Activated naive CD4-positive, alpha-beta T cell treated with anti-CD3 and anti-CD28 coated beads for 36 hours (primary cell): ENCODE measurements at regions not wholly inside any gene's neighbourhood (a gene's known extent, or its start where the extent isn't known, plus 50 kb on each side); places are given as distances from the start of the nearest gene placed in this dataset.

ENCODE experiments used
- CTCF ChIA-PET: fragments of 350-600 bp; sonication (Branson Sonifier 250); formaldehyde crosslinking; loops from one replicate; lab custom pipeline; 2021; ENCODE audit warnings: antibody characterized with exemption; lab: Charles Lee
- DNase-seq: peaks from one replicate; pipeline ENCODE4 v3.0.0-alpha.2; 2020
- H3K27ac Mint-ChIP-seq: one replicate; pipeline ENCODE4 v1.8.0; 2021; ENCODE audit warnings: mild to moderate bottlenecking, mixed read lengths
- H3K27me3 Mint-ChIP-seq: one replicate; pipeline ENCODE4 v1.8.0; 2021; ENCODE audit warnings: low read depth, mixed read lengths
- H3K36me3 Mint-ChIP-seq: one replicate; pipeline ENCODE4 v1.8.0; 2021; ENCODE audit warnings: low read depth, mixed read lengths
- H3K4me1 Mint-ChIP-seq: one replicate; pipeline ENCODE4 v1.8.0; 2021; ENCODE audit warnings: low read depth, mixed read lengths
- H3K4me3 Mint-ChIP-seq: one replicate; pipeline ENCODE4 v1.8.0; 2021; ENCODE audit warnings: mild to moderate bottlenecking, moderate library complexity, mixed read lengths
- H3K9me3 Mint-ChIP-seq: one replicate; pipeline ENCODE4 v1.8.0; 2021; ENCODE audit warnings: mixed read lengths
- intact Hi-C: fragments of 100-400 bp; cut with micrococcal nuclease; formaldehyde crosslinking; loops from one replicate; pipeline ENCODE4 v1.15.1; 2023

GRCh38 chr10:93152136-93152535 lies 78.4 kb downstream of the CYP26A1 start:
- no peak for DNase-seq
- Mint-ChIP-seq H3K9me3 (peaks cover 4% of the 10 kb centered on the region), H3K4me3 (no peak overlapping the region), H3K4me1 (peaks cover 21% of the 10 kb centered on the region), H3K27ac (no peak overlapping the region), H3K27me3 (peaks cover 8% of the 10 kb centered on the region), H3K36me3 (no peaks in the 10 kb centered on the region)
- CTCF ChIA-PET: no interaction called here
- intact Hi-C loops: no loop called here

- H3K4me1 Mint-ChIP-seq: peaks cover 21% of the 10 kb centered on the region
- no peak overlapping the region for H3K27ac Mint-ChIP-seq
- no peaks in the 10 kb centered on the region for H3K27me3 Mint-ChIP-seq
- CTCF ChIA-PET: no interaction called here
- DNase-seq: no peak
- intact Hi-C loops: no loop called here
- peaks cover 23% of the 10 kb centered on the region for H3K9me3 Mint-ChIP-seq
- no peaks in the 10 kb centered on the region for H3K36me3 Mint-ChIP-seq
- H3K4me3 Mint-ChIP-seq: no peak overlapping the region
Measured at GRCh38 chr10:93154531-93154930, 80.8 kb downstream of the CYP26A1 start.

GRCh38 chr10:93160140-93160539 lies 86.4 kb downstream of the CYP26A1 start:
- H3K9me3 Mint-ChIP-seq: peaks cover 22% of the 10 kb centered on the region
- H3K27ac Mint-ChIP-seq: no peak overlapping the region
- H3K4me1 Mint-ChIP-seq: no peaks in the 10 kb centered on the region

GRCh38 chr10:93160829-93161228 lies 87.1 kb downstream of the CYP26A1 start:
- DNase-seq: no peak
- Mint-ChIP-seq H3K4me1 (no peaks in the 10 kb centered on the region), H3K27ac (no peak overlapping the region), H3K9me3 (peaks cover 20% of the 10 kb centered on the region), H3K4me3 (no peak overlapping the region), H3K36me3 (no peaks in the 10 kb centered on the region), H3K27me3 (no peaks in the 10 kb centered on the region)
- intact Hi-C loops: no loop called here
- CTCF ChIA-PET: no interaction called here

More at GRCh38 chr10:93160140-93160539, 86.4 kb downstream of the CYP26A1 start:
- intact Hi-C loops: no loop called here
- DNase-seq: no peak
- Mint-ChIP-seq H3K27me3 (no peaks in the 10 kb centered on the region), H3K36me3 (no peaks in the 10 kb centered on the region), H3K4me3 (no peak overlapping the region)
- CTCF ChIA-PET: no interaction called here

DNA sequence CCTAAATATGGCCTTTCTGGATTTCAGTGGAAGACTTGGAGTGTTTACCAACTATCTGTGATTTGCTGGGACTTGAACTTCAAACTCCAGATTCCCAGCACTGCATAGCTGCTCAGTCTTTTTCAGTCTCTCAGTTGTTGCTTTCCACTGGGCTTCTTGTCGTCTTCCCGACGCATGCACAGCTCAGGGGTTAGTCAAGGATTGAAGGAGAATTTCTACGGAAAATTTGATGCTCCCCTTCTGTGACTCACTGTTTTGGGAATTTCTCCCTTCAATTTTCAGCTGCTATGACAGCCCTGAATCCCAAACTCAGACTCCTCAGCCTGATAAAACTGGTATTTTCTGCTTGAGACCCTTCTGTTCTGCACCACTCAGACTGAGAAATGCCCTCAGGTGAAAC lies 91.7 kb downstream of the CYP26A1 start:
- no peak overlapping the region for H3K4me3 Mint-ChIP-seq
- peaks cover under 1% of the 10 kb centered on the region for H3K36me3 Mint-ChIP-seq
- intact Hi-C loops: no loop called here
- CTCF ChIA-PET: interaction anchor here (0.6 kb wide), 1 partner anchor 36 kb away, joined by 4 read pairs; no protein-coding TSS in a partner anchor
- H3K4me1 Mint-ChIP-seq: no peaks in the 10 kb centered on the region
- H3K27ac Mint-ChIP-seq: no peak overlapping the region
- peaks cover 7% of the 10 kb centered on the region for H3K9me3 Mint-ChIP-seq
- no peak for DNase-seq
- peaks cover 8% of the 10 kb centered on the region for H3K27me3 Mint-ChIP-seq

GRCh38 chr10:93166134-93166533 lies 92.4 kb downstream of the CYP26A1 start:
- DNase-seq: no peak
- Mint-ChIP-seq H3K4me3 (no peak overlapping the region), H3K9me3 (peaks cover 11% of the 10 kb centered on the region), H3K27me3 (peaks cover 9% of the 10 kb centered on the region), H3K27ac (no peak overlapping the region), H3K36me3 (peaks cover 3% of the 10 kb centered on the region), H3K4me1 (no peaks in the 10 kb centered on the region)
- CTCF ChIA-PET: no interaction called here
- intact Hi-C loops: no loop called here

DNA sequence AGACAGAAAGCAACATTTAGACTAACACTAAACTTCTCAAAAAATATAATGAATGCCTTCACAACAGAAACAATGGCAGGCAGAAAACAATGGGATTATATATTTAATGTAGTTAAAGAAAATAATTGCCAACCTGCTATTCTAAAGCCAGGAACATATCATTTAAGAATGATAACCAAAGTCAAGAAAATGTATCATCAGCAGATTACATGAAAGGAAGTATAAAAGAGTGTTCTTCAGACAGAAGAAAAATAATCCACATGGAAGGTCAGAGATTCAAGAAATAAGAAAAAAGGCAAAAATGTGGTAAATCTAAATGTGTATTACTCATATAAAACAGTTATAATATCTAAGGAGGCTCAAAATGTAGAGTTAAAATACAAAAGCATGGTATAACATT lies 98.1 kb downstream of the CYP26A1 start:
- intact Hi-C loops: no loop called here
- CTCF ChIA-PET: no interaction called here
- Mint-ChIP-seq H3K36me3 (peaks cover 3% of the 10 kb centered on the region), H3K27me3 (peaks cover 9% of the 10 kb centered on the region), H3K4me3 (no peak overlapping the region), H3K9me3 (peaks cover 14% of the 10 kb centered on the region), H3K27ac (no peak overlapping the region), H3K4me1 (no peaks in the 10 kb centered on the region)
- no peak for DNase-seq

- Mint-ChIP-seq H3K9me3 (peaks cover 14% of the 10 kb centered on the region), H3K27me3 (peaks cover 2% of the 10 kb centered on the region), H3K36me3 (peaks cover 3% of the 10 kb centered on the region), H3K4me1 (no peaks in the 10 kb centered on the region), H3K4me3 (no peak overlapping the region), H3K27ac (no peak overlapping the region)
- CTCF ChIA-PET: no interaction called here
- intact Hi-C loops: no loop called here
- no peak for DNase-seq
Measured at GRCh38 chr10:93173967-93174845, 100.5 kb downstream of the CYP26A1 start.

DNA sequence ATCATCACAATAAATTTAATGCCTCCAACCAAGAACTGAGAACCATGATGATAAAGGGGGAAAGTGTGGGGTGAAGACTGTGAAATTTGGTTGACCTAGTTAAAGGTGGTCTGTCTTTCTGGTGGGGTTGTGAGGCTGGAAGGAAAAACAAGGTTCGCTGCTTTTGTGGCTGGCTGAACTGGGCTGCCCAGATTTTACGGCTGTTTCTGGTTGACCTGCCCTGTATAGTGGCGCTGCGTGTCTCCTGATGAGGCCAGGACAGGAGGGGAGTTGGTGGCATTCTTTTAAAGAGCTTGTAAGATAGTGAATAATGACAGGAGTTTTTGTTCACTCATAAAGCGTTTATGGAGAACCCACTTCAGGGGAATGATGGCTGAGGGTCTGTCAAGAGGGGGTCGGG lies 101.8 kb downstream of the CYP26A1 start:
- no peak overlapping the region for H3K4me3 Mint-ChIP-seq
- H3K27ac Mint-ChIP-seq: no peak overlapping the region
- H3K4me1 Mint-ChIP-seq: no peaks in the 10 kb centered on the region
- peaks cover under 1% of the 10 kb centered on the region for H3K36me3 Mint-ChIP-seq
- intact Hi-C loops: no loop called here
- no peak for DNase-seq
- CTCF ChIA-PET: no interaction called here
- H3K9me3 Mint-ChIP-seq: peaks cover 5% of the 10 kb centered on the region
- peaks cover under 1% of the 10 kb centered on the region for H3K27me3 Mint-ChIP-seq

- CTCF ChIA-PET: no interaction called here
- no peak overlapping the region for H3K27ac Mint-ChIP-seq
- H3K4me3 Mint-ChIP-seq: no peak overlapping the region
- H3K36me3 Mint-ChIP-seq: no peaks in the 10 kb centered on the region
- DNase-seq: no peak
- no peaks in the 10 kb centered on the region for H3K27me3 Mint-ChIP-seq
- H3K4me1 Mint-ChIP-seq: no peaks in the 10 kb centered on the region
- H3K9me3 Mint-ChIP-seq: no peaks in the 10 kb centered on the region
- intact Hi-C loops: no loop called here
Measured at GRCh38 chr10:93177511-93177910, 103.8 kb downstream of the CYP26A1 start.

DNA sequence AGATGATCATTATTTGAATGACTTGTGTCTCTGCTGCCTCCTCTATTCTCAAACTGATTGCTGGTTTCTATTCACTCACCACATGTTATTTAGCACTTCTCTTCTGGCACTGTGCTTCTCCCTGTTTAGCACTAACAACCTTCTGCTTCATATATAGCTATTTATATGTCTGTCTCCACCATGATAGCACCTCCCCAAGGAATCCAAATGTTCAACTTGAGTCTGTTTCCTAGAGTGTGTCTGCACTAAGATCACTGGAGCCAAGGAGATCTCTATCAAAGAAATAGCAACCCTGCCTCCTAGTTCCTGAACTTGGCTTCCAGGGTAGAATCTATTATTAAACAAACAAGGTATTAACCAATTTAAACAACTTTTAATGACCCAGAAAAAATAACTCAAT lies 104.5 kb downstream of the CYP26A1 start:
- DNase-seq: no peak
- CTCF ChIA-PET: no interaction called here
- Mint-ChIP-seq H3K36me3 (no peaks in the 10 kb centered on the region), H3K27ac (no peak overlapping the region), H3K27me3 (no peaks in the 10 kb centered on the region), H3K9me3 (no peaks in the 10 kb centered on the region), H3K4me1 (no peaks in the 10 kb centered on the region), H3K4me3 (no peak overlapping the region)
- intact Hi-C loops: no loop called here

DNA sequence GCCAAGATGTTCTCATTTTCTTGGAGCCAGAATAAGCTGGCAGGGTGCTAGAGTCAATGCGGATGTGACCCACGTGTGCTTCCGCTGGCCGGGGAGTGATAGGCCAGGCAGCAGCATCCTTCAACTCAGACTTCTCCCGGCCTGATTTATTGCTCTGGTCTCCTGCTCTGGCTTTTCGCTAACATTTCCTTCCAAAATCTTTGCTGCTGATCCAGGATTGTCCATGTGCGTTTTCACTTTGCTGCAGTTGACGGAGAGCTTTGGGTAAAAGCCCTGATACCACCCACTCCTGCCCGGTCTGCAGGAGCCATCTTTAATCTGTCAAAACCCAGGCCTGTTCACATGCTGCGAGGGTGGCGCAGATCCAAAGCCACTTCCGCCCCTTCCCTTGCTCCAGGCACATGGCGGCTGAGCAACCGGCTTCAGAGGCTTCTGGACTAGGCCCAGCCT lies 106.8 kb downstream of the CYP26A1 start:
- DNase-seq: no peak
- H3K27ac Mint-ChIP-seq: no peak overlapping the region
- H3K4me3 Mint-ChIP-seq: no peak overlapping the region
- no peaks in the 10 kb centered on the region for H3K36me3 Mint-ChIP-seq
- H3K4me1 Mint-ChIP-seq: no peaks in the 10 kb centered on the region
- H3K27me3 Mint-ChIP-seq: no peaks in the 10 kb centered on the region
- no peaks in the 10 kb centered on the region for H3K9me3 Mint-ChIP-seq
- CTCF ChIA-PET: interaction anchor here (0.7 kb wide), 1 partner anchor 665 kb away, joined by 4 read pairs; no protein-coding TSS in a partner anchor
- intact Hi-C loops: no loop called here
